ENCODE measurements at regions not wholly inside any gene's neighbourhood (a gene's known extent, or its start where the extent isn't known, plus 50 kb on each side); places are given as distances from the start of the nearest gene placed in this dataset.

DNA sequence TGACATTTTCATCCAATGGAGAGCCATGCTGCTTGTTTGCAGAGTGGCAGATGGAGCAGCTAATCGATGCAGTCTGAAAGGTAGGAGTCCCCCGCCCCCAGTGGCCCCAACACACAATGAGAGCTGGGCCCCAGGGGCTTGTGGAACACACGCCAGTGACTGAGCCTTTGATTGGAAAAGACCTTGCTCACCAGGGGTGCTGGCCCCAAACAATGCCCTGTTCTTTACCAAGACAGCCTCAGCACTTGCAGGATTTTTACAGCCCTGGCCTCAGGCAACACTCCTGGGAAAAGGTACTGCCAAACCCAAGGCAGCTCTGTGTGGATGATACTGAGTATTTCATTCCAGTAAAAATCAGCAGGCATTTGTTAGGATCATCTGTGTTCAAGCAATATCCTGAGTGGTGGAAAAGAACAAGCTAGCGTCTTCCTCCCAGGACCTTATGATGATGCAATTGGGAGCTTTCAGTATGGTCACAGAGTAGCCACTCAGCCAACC is 276.8 kb upstream of the CLINT1 start:
- TF ChIP-seq, protein P1, sequence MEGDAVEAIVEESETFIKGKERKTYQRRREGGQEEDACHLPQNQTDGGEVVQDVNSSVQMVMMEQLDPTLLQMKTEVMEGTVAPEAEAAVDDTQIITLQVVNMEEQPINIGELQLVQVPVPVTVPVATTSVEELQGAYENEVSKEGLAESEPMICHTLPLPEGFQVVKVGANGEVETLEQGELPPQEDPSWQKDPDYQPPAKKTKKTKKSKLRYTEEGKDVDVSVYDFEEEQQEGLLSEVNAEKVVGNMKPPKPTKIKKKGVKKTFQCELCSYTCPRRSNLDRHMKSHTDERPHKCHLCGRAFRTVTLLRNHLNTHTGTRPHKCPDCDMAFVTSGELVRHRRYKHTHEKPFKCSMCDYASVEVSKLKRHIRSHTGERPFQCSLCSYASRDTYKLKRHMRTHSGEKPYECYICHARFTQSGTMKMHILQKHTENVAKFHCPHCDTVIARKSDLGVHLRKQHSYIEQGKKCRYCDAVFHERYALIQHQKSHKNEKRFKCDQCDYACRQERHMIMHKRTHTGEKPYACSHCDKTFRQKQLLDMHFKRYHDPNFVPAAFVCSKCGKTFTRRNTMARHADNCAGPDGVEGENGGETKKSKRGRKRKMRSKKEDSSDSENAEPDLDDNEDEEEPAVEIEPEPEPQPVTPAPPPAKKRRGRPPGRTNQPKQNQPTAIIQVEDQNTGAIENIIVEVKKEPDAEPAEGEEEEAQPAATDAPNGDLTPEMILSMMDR (IDR thresholded peaks at IDR 0.05), result no peak
- no peak for TF ChIP-seq POLR2A (IDR thresholded peaks at IDR 0.05)

Data from Peyer's patch (tissue), 4 donors.